GM12878 (cell line): ENCODE measurements at regions not wholly inside any gene's neighbourhood (a gene's known extent, or its start where the extent isn't known, plus 50 kb on each side); places are given as distances from the start of the nearest gene placed in this dataset.
A peak's percentile ranks its signal among the peaks of the same experiment; 100 is the strongest.

ENCODE experiments used
- ATF7 ChIP-seq: fragments of 450-650 bp; IDR thresholded peaks from 2 replicates; pipeline ENCODE4 v1.6.1; 2016; ENCODE audit warnings: low read depth, mild to moderate bottlenecking
- BCL11A ChIP-seq: IDR thresholded peaks from 2 replicates; pipeline ENCODE4 v1.6.1; 2011; ENCODE audit warnings: low read depth, low read length
- CBFB ChIP-seq: IDR thresholded peaks from 2 replicates; pipeline ENCODE4 v1.6.1; 2016; ENCODE audit warnings: antibody characterized with exemption, low read depth
- CBX5 ChIP-seq: sonication (generic); IDR thresholded peaks from 2 replicates; pipeline ENCODE4 v1.6.1; 2016; ENCODE audit warnings: low read depth, moderate library complexity, mild to moderate bottlenecking, inconsistent platforms
- CHD1 ChIP-seq: IDR thresholded peaks from 2 replicates; pipeline ENCODE4 v1.6.1; 2012; ENCODE audit warnings: low read depth, low read length, improper control_type of control experiment
- HDAC6 ChIP-seq: fragments of 200-600 bp; sonication (generic); IDR thresholded peaks from one replicate; pipeline ENCODE4 v1.8.0; 2017; ENCODE audit warnings: antibody characterized with exemption; ENCODE audit not compliant: unreplicated experiment
- IKZF1 ChIP-seq: fragments of 450-650 bp; conservative IDR thresholded peaks from 2 replicates; pipeline ENCODE4 v1.6.1; 2017; ENCODE audit warnings: antibody characterized with exemption, mild to moderate bottlenecking
- KAT2A ChIP-seq: conservative IDR thresholded peaks from 2 replicates; pipeline ENCODE4 v1.6.1; 2011; ENCODE audit warnings: low read depth, low read length; ENCODE audit not compliant: control insufficient read depth
- MEF2A ChIP-seq: IDR thresholded peaks from 2 replicates; pipeline ENCODE4 v1.6.1; 2011; ENCODE audit warnings: low read depth, mild to moderate bottlenecking, low read length, moderate library complexity; ENCODE audit not compliant: insufficient read depth
- MXI1 ChIP-seq: fragments of 150-350 bp; IDR thresholded peaks from 2 replicates; pipeline ENCODE4 v1.6.1; 2011; ENCODE audit warnings: low read depth, mild to moderate bottlenecking, inconsistent platforms, low read length, improper control_type of control experiment
- NR2C1 ChIP-seq: fragments of 450-650 bp; IDR thresholded peaks from 2 replicates; pipeline ENCODE4 v1.6.1; 2017; ENCODE audit warnings: antibody characterized with exemption, mild to moderate bottlenecking, moderate library complexity
- PAX5 ChIP-seq: IDR thresholded peaks from 2 replicates; pipeline ENCODE4 v1.6.1; 2011; ENCODE audit warnings: low read depth, low read length, borderline replicate concordance
- RAD21 ChIP-seq: IDR thresholded peaks from 2 replicates; pipeline ENCODE4 v1.6.1; 2011; ENCODE audit warnings: mild to moderate bottlenecking, low read depth, low read length, moderate library complexity; ENCODE audit not compliant: insufficient read depth
- RBBP5 ChIP-seq: fragments of 200-600 bp; sonication (generic); conservative IDR thresholded peaks from 2 replicates; pipeline ENCODE4 v1.6.1; 2016
- RCOR1 ChIP-seq: conservative IDR thresholded peaks from 2 replicates; pipeline ENCODE4 v1.6.1; 2012; ENCODE audit warnings: low read depth, low read length, improper control_type of control experiment
- RUNX3 ChIP-seq: IDR thresholded peaks from 2 replicates; pipeline ENCODE4 v1.6.1; 2012; ENCODE audit warnings: low read length, inconsistent platforms
- SIN3A ChIP-seq: IDR thresholded peaks from 2 replicates; pipeline ENCODE4 v1.6.1; 2012; ENCODE audit warnings: low read depth, low read length, improper control_type of control experiment
- SMAD1 ChIP-seq: fragments of 450-650 bp; IDR thresholded peaks from 2 replicates; pipeline ENCODE4 v1.6.1; 2018; ENCODE audit warnings: mild to moderate bottlenecking, low read depth; ENCODE audit not compliant: partially characterized antibody
- SMAD5 ChIP-seq: IDR thresholded peaks from 2 replicates; pipeline ENCODE4 v1.6.1; 2016; ENCODE audit warnings: antibody characterized with exemption, low read depth
- SREBF1 ChIP-seq: IDR thresholded peaks from 2 replicates; pipeline ENCODE4 v1.6.1; 2012; ENCODE audit warnings: mild to moderate bottlenecking, low read length
- SREBF2 ChIP-seq: IDR thresholded peaks from 2 replicates; pipeline ENCODE4 v1.6.1; 2012; ENCODE audit warnings: mild to moderate bottlenecking, low read length
- ZNF274 ChIP-seq: IDR thresholded peaks from one replicate; pipeline ENCODE4 v1.8.0; 2011; ENCODE audit not compliant: insufficient read length, insufficient read depth
- ZZZ3 ChIP-seq: IDR thresholded peaks from 2 replicates; pipeline ENCODE4 v1.6.1; 2011; ENCODE audit warnings: low read depth; ENCODE audit not compliant: control insufficient read depth, insufficient read length
- TF ChIP-seq, protein P1 (sequence below): fragments of 450-650 bp; conservative IDR thresholded peaks from 2 replicates; pipeline ENCODE4 v1.6.1; 2017; ENCODE audit warnings: mild to moderate bottlenecking, moderate library complexity
- TF ChIP-seq, protein P2 (sequence below): fragments of 450-650 bp; IDR thresholded peaks from 2 replicates; pipeline ENCODE4 v1.6.1; 2017; ENCODE audit warnings: mild to moderate bottlenecking
- TF ChIP-seq, protein P3 (sequence below): fragments of 150-350 bp; IDR thresholded peaks from 2 replicates; pipeline ENCODE4 v1.6.1; 2016; ENCODE audit warnings: low read depth, low read length

DNA sequence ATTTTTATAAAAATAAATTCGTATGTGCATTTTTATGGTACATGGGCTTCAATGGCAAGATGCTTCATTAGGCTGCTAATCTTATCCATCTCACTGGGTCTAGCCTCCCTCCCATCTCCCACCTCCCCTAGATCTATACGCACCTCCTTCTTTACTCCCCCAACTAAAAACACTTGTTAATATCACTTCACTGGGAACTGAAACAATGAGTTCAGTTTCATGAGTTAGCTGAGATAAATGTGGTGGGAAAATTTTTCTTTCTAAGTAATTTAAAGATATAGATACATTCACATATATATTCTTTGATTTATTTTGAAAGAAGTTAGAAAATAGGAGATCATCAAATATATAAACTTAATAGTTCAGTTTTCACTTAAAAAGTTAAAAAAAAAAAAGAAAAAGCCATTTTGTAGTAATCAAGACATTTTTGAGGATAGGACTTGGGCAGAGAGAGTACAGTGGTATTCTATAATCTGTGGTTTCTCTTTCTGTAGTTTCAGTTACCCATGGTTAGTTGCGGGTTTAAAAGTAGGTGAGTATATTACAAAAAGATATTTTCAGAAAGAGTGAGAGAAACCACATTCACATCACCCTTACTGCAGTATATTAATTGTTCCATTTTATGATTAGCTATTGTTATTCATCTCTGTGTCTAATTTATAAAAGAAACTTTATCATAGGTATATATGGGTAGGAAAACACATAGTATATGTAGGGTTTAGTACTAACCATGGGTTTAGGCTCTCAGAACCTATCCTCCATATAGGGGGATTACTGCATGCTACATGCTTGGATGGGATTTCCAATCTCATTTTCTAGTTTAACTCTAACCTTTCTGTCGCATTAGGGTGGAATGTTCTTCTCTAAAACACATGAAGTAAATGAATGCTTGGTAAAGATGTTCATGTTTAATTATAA lies 316.0 kb upstream of the CBLB start (continued):
- no peak for TF ChIP-seq SREBF1
- no peak for TF ChIP-seq ZNF274
- peak; percentile 84 for TF ChIP-seq ATF7
- peak; percentile 66 for TF ChIP-seq BCL11A
- no peak for TF ChIP-seq HDAC6
- TF ChIP-seq NR2C1, result no peak
- peak; percentile 96 for TF ChIP-seq CBFB
- TF ChIP-seq IKZF1, result no peak; the same call in 1 of the 2 replicates
- no peak for TF ChIP-seq SMAD5
- TF ChIP-seq, protein P1, sequence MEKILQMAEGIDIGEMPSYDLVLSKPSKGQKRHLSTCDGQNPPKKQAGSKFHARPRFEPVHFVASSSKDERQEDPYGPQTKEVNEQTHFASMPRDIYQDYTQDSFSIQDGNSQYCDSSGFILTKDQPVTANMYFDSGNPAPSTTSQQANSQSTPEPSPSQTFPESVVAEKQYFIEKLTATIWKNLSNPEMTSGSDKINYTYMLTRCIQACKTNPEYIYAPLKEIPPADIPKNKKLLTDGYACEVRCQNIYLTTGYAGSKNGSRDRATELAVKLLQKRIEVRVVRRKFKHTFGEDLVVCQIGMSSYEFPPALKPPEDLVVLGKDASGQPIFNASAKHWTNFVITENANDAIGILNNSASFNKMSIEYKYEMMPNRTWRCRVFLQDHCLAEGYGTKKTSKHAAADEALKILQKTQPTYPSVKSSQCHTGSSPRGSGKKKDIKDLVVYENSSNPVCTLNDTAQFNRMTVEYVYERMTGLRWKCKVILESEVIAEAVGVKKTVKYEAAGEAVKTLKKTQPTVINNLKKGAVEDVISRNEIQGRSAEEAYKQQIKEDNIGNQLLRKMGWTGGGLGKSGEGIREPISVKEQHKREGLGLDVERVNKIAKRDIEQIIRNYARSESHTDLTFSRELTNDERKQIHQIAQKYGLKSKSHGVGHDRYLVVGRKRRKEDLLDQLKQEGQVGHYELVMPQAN, result no peak
- TF ChIP-seq CBX5, result peak; percentile 60
- no peak for TF ChIP-seq SREBF2
- TF ChIP-seq CHD1, result no peak
- TF ChIP-seq SIN3A, result no peak
- no peak for TF ChIP-seq ZZZ3
- TF ChIP-seq SMAD1, result peak; percentile 89
- no peak for TF ChIP-seq MXI1
- peak; percentile 43 for TF ChIP-seq RAD21
- TF ChIP-seq RCOR1, result no peak
- TF ChIP-seq, protein P2, sequence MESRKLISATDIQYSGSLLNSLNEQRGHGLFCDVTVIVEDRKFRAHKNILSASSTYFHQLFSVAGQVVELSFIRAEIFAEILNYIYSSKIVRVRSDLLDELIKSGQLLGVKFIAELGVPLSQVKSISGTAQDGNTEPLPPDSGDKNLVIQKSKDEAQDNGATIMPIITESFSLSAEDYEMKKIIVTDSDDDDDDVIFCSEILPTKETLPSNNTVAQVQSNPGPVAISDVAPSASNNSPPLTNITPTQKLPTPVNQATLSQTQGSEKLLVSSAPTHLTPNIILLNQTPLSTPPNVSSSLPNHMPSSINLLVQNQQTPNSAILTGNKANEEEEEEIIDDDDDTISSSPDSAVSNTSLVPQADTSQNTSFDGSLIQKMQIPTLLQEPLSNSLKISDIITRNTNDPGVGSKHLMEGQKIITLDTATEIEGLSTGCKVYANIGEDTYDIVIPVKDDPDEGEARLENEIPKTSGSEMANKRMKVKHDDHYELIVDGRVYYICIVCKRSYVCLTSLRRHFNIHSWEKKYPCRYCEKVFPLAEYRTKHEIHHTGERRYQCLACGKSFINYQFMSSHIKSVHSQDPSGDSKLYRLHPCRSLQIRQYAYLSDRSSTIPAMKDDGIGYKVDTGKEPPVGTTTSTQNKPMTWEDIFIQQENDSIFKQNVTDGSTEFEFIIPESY, result no peak
- TF ChIP-seq RUNX3, result peak; percentile 98
- TF ChIP-seq, protein P3, sequence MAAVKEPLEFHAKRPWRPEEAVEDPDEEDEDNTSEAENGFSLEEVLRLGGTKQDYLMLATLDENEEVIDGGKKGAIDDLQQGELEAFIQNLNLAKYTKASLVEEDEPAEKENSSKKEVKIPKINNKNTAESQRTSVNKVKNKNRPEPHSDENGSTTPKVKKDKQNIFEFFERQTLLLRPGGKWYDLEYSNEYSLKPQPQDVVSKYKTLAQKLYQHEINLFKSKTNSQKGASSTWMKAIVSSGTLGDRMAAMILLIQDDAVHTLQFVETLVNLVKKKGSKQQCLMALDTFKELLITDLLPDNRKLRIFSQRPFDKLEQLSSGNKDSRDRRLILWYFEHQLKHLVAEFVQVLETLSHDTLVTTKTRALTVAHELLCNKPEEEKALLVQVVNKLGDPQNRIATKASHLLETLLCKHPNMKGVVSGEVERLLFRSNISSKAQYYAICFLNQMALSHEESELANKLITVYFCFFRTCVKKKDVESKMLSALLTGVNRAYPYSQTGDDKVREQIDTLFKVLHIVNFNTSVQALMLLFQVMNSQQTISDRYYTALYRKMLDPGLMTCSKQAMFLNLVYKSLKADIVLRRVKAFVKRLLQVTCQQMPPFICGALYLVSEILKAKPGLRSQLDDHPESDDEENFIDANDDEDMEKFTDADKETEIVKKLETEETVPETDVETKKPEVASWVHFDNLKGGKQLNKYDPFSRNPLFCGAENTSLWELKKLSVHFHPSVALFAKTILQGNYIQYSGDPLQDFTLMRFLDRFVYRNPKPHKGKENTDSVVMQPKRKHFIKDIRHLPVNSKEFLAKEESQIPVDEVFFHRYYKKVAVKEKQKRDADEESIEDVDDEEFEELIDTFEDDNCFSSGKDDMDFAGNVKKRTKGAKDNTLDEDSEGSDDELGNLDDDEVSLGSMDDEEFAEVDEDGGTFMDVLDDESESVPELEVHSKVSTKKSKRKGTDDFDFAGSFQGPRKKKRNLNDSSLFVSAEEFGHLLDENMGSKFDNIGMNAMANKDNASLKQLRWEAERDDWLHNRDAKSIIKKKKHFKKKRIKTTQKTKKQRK, result no peak
- no peak for TF ChIP-seq KAT2A
- TF ChIP-seq RBBP5, result 0 out of 2 replicates have a peak, but pooled peaks have one; percentile 20
- TF ChIP-seq MEF2A, result peak; percentile 70
- TF ChIP-seq PAX5, result 0 out of 2 replicates have a peak, but pooled peaks have one; percentile 28
